Parathyroid adenoma (tissue), 2 donors: ENCODE measurements at regions not wholly inside any gene's neighbourhood (a gene's known extent, or its start where the extent isn't known, plus 50 kb on each side); places are given as distances from the start of the nearest gene placed in this dataset.

Source experiments
- H2AFZ ChIP-seq: fragments of 300-600 bp; sonication (generic); one replicate; pipeline ENCODE4 v1.7.0; 2017; ENCODE audit warnings: antibody characterized with exemption, mild to moderate bottlenecking
- H3K27ac ChIP-seq: fragments of 300-600 bp; sonication (generic); one replicate; pipeline ENCODE4 v1.7.0; 2017
- H3K27me3 ChIP-seq: fragments of 300-600 bp; sonication (generic); one replicate; pipeline ENCODE4 v1.7.0; 2017; ENCODE audit warnings: low read length; ENCODE audit not compliant: control insufficient read depth, insufficient read depth
- H3K36me3 ChIP-seq: fragments of 300-600 bp; sonication (generic); one replicate; pipeline ENCODE4 v1.7.0; 2017; ENCODE audit warnings: low read length; ENCODE audit not compliant: control insufficient read depth, insufficient read depth
- H3K4me1 ChIP-seq: fragments of 300-600 bp; sonication (generic); one replicate; pipeline ENCODE4 v1.7.0; 2017; ENCODE audit warnings: control low read depth
- H3K4me2 ChIP-seq: fragments of 300-600 bp; sonication (generic); one replicate; pipeline ENCODE4 v1.7.0; 2017; ENCODE audit warnings: low read length
- H3K4me3 ChIP-seq: fragments of 300-600 bp; sonication (generic); one replicate; pipeline ENCODE4 v1.7.0; 2017; ENCODE audit warnings: low read depth, low read length
- H3K79me2 ChIP-seq: fragments of 300-600 bp; sonication (generic); one replicate; pipeline ENCODE4 v1.7.0; 2017; ENCODE audit warnings: control low read depth
- H3K9ac ChIP-seq: fragments of 300-600 bp; sonication (generic); one replicate; pipeline ENCODE4 v1.7.0; 2017; ENCODE audit warnings: mild to moderate bottlenecking
- H3K9me3 ChIP-seq: fragments of 300-600 bp; sonication (generic); one replicate; pipeline ENCODE4 v1.7.0; 2017; ENCODE audit warnings: low read length; ENCODE audit not compliant: control insufficient read depth
- CTCF ChIP-seq: fragments of 300-600 bp; sonication (generic); IDR thresholded peaks from one replicate; pipeline ENCODE4 v1.7.0; 2017; ENCODE audit warnings: antibody characterized with exemption, mild to moderate bottlenecking
- donor health status: primary hyperparathyroidism.

DNA sequence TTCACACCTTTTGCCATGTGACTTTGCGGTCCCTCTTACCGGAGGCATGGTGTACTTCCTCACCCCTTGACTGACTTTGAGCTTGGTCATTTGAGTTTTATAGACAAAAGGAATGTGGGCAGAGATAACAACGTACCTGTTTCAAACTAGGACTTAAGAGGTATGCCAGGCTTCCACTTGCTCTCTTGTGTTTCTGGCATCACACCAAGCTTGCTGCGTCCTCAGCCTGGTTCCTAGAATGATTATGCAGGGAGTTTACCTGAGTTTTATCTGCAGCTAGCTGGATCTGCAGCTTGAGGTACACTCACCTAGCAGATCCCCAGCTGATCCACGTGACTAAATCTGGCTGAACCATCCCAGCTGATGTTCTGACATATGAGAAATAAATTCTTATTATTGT is 66.2 kb downstream of the PLK2 start:
- Histone ChIP-seq H3K9me3 (no peaks in the 10 kb centered on the region), H2AFZ (no peak overlapping the region), H3K36me3 (no peaks in the 10 kb centered on the region), H3K9ac (no peak overlapping the region), H3K79me2 (no peaks in the 10 kb centered on the region), H3K4me1 (no peaks in the 10 kb centered on the region), H3K4me2 (no peak overlapping the region), H3K27ac (no peak overlapping the region), H3K27me3 (no peaks in the 10 kb centered on the region), H3K4me3 (no peak overlapping the region)
- TF ChIP-seq CTCF: no peak

DNA sequence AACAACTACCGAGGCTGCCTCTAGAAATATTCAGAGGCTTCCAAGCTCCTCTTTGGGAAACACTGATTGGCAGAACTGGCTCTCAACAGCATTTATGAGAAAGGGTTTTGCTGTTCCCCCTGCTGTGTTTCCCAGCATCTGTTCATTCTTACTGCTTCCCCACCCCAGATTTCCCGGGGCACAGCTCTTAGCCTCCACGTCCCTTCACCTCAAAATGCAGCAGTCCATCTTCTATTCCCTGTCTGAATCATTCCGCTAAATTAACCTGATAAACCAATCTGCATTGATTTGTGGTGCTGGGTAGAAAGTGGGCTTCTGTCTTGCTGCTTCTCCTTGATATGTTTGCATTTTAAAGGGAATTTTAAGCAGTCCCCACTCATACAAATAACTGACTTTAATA is 67.4 kb downstream of the PLK2 start:
- no peak overlapping the region for H3K9ac ChIP-seq
- no peaks in the 10 kb centered on the region for H3K36me3 ChIP-seq
- H3K9me3 ChIP-seq: no peaks in the 10 kb centered on the region
- no peak for TF ChIP-seq CTCF
- no peak overlapping the region for H3K4me3 ChIP-seq
- no peaks in the 10 kb centered on the region for H3K4me1 ChIP-seq
- no peak overlapping the region for H2AFZ ChIP-seq
- no peaks in the 10 kb centered on the region for H3K79me2 ChIP-seq
- no peaks in the 10 kb centered on the region for H3K27me3 ChIP-seq
- no peak overlapping the region for H3K27ac ChIP-seq
- no peak overlapping the region for H3K4me2 ChIP-seq

DNA sequence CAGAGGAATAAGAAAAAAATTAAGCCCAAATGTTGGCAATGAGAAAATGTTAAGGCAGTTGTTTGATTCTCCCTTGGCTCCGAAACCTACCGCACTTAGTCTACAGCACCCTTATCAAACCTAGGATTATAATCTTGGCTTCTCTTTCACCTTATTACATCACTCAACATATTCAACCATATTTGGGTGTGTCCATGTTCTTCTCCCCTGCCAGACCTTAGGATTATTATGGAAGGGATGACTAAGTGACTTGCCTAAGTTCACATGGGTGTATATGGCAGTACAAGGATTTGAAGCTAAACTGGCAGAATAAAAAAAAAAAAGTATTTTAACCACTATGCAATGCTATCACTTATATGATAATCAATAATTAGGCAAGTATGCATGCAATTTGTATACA is 76.4 kb downstream of the PLK2 start:
- Histone ChIP-seq H3K9me3 (no peaks in the 10 kb centered on the region), H3K4me1 (no peaks in the 10 kb centered on the region), H3K27ac (no peak overlapping the region), H3K79me2 (no peaks in the 10 kb centered on the region), H3K9ac (no peak overlapping the region), H3K36me3 (no peaks in the 10 kb centered on the region), H3K27me3 (no peaks in the 10 kb centered on the region), H3K4me3 (no peak overlapping the region), H3K4me2 (no peak overlapping the region), H2AFZ (no peak overlapping the region)
- TF ChIP-seq CTCF: no peak

GRCh38 chr5:58382131-58382534 is 77.8 kb downstream of the PLK2 start:
- H3K27ac ChIP-seq: no peak overlapping the region
- no peak overlapping the region for H3K4me3 ChIP-seq
- no peak overlapping the region for H3K9ac ChIP-seq
- TF ChIP-seq CTCF: no peak
- H3K4me1 ChIP-seq: no peaks in the 10 kb centered on the region
- no peaks in the 10 kb centered on the region for H3K79me2 ChIP-seq
- H3K9me3 ChIP-seq: no peaks in the 10 kb centered on the region
- H3K4me2 ChIP-seq: no peak overlapping the region
- H2AFZ ChIP-seq: no peak overlapping the region
- no peaks in the 10 kb centered on the region for H3K36me3 ChIP-seq
- H3K27me3 ChIP-seq: no peaks in the 10 kb centered on the region

DNA sequence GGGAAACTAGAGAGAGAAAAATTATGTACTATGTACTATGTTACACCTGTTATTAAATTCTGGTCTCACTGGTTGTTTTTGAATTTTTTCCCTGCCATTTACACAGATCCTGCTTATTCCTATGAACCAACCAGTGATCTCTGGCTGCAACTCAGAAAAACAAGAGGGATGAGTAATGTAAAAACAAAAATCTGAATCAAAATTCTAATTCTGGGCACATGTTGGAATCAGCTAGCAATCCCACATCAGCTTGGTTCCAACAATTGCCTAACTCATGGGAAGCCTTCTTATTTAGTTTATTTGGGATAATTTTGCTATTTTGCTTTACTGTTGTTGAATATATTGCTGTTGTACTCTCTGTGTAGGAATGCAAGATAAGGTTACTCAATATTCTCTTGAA is 78.3 kb downstream of the PLK2 start:
- Histone ChIP-seq H3K9ac (no peak overlapping the region), H3K9me3 (no peaks in the 10 kb centered on the region), H3K4me2 (no peak overlapping the region), H3K4me3 (no peak overlapping the region), H3K27ac (no peak overlapping the region), H2AFZ (no peak overlapping the region), H3K4me1 (no peaks in the 10 kb centered on the region), H3K27me3 (no peaks in the 10 kb centered on the region), H3K36me3 (no peaks in the 10 kb centered on the region), H3K79me2 (no peaks in the 10 kb centered on the region)
- TF ChIP-seq CTCF: no peak
